H1 (cell line): ENCODE measurements at regions not wholly inside any gene's neighbourhood (a gene's known extent, or its start where the extent isn't known, plus 50 kb on each side); places are given as distances from the start of the nearest gene placed in this dataset.

Source experiments
- BRCA1 ChIP-seq: IDR thresholded peaks from 2 replicates; pipeline ENCODE4 v1.6.1; 2012; ENCODE audit warnings: low read depth, low read length, improper control_type of control experiment
- CEBPB ChIP-seq: IDR thresholded peaks from 2 replicates; pipeline ENCODE4 v1.6.1; 2012; ENCODE audit warnings: low read depth, low read length
- JUN ChIP-seq: IDR thresholded peaks from 2 replicates; pipeline ENCODE4 v1.6.1; 2011; ENCODE audit warnings: low read depth, mild to moderate bottlenecking, improper control_type of control experiment, low read length
- SP1 ChIP-seq: IDR thresholded peaks from 2 replicates; pipeline ENCODE4 v1.6.1; 2011; ENCODE audit warnings: low read depth, low read length
- TEAD4 ChIP-seq: IDR thresholded peaks from 2 replicates; pipeline ENCODE4 v1.6.1; 2012; ENCODE audit warnings: low read depth, low read length, inconsistent platforms, mixed read lengths
- TF ChIP-seq, protein P1 (sequence below), 3 experiments: IDR thresholded peaks; 1 replicate in 2 of 3; 2 replicates in 1 of 3; pipeline versions ENCODE4 v1.5.1 to v1.6.1; 2011; ENCODE audit warnings: low read length in 3 of 3, mild to moderate bottlenecking in 3 of 3, inconsistent platforms in 2 of 3, low read depth in 1 of 3, moderate library complexity in 1 of 3; ENCODE audit not compliant: insufficient read depth in 1 of 3; ENCODE audit errors: control extremely low read depth in 1 of 3

- TF ChIP-seq, protein P1, sequence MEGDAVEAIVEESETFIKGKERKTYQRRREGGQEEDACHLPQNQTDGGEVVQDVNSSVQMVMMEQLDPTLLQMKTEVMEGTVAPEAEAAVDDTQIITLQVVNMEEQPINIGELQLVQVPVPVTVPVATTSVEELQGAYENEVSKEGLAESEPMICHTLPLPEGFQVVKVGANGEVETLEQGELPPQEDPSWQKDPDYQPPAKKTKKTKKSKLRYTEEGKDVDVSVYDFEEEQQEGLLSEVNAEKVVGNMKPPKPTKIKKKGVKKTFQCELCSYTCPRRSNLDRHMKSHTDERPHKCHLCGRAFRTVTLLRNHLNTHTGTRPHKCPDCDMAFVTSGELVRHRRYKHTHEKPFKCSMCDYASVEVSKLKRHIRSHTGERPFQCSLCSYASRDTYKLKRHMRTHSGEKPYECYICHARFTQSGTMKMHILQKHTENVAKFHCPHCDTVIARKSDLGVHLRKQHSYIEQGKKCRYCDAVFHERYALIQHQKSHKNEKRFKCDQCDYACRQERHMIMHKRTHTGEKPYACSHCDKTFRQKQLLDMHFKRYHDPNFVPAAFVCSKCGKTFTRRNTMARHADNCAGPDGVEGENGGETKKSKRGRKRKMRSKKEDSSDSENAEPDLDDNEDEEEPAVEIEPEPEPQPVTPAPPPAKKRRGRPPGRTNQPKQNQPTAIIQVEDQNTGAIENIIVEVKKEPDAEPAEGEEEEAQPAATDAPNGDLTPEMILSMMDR (IDR thresholded peaks at IDR 0.05; ENCODE audit: control extremely low read depth in 1 of 3, insufficient read depth in 1 of 3, low read depth in 1 of 3, low read length in 3 of 3) = no peak
- TF ChIP-seq JUN (no peak), BRCA1 (no peak), TEAD4 (no peak), CEBPB (no peak), SP1 (no peak)
Observed at GRCh38 chr16:48978501-48978900, 303.1 kb downstream of the CBLN1 start (continued).
